ENCODE measurements at regions not wholly inside any gene's neighbourhood (a gene's known extent, or its start where the extent isn't known, plus 50 kb on each side); places are given as distances from the start of the nearest gene placed in this dataset.

GRCh38 chr15:34665498-34666116 is 82.2 kb upstream of the GOLGA8B start:
- TF ChIP-seq CTCF (IDR thresholded peaks at IDR 0.05) (no peak), POLR2A (IDR thresholded peaks at IDR 0.05) (no peak)

All from lower leg skin (tissue), 3 donors.